Endodermal cell (in vitro differentiated cells): ENCODE measurements at regions not wholly inside any gene's neighbourhood (a gene's known extent, or its start where the extent isn't known, plus 50 kb on each side); places are given as distances from the start of the nearest gene placed in this dataset.

ENCODE experiments used
- DNase-seq: peaks from one replicate; pipeline ENCODE4 v3.0.0-alpha.2; 2017
- H3K27ac ChIP-seq: 2 replicates; pipeline ENCODE4 v1.5.1; 2013; ENCODE audit warnings: mild to moderate bottlenecking, low read depth, low read length, moderate library complexity
- H3K27me3 ChIP-seq: 2 replicates; pipeline ENCODE4 v1.6.1; 2013; ENCODE audit warnings: mild to moderate bottlenecking, low read length, moderate library complexity; ENCODE audit not compliant: insufficient read depth, control insufficient read depth, poor library complexity, severe bottlenecking
- H3K36me3 ChIP-seq: 2 replicates; pipeline ENCODE4 v1.7.0; 2013; ENCODE audit warnings: mild to moderate bottlenecking, low read length, moderate library complexity; ENCODE audit not compliant: control insufficient read depth, insufficient read depth
- H3K4me1 ChIP-seq: one replicate; pipeline ENCODE4 v1.7.0; 2013; ENCODE audit warnings: low read length; ENCODE audit not compliant: control insufficient read depth, insufficient read depth
- H3K4me3 ChIP-seq: 2 replicates; pipeline ENCODE4 v1.5.1; 2013; ENCODE audit warnings: mild to moderate bottlenecking, low read length, moderate library complexity
- H3K9ac ChIP-seq: 2 replicates; pipeline ENCODE4 v1.6.1; 2013; ENCODE audit warnings: mild to moderate bottlenecking, low read length, moderate library complexity; ENCODE audit not compliant: poor library complexity, severe bottlenecking; ENCODE audit errors: extremely low read depth
- H3K9me3 ChIP-seq: 2 replicates; pipeline ENCODE4 v1.6.1; 2013; ENCODE audit warnings: mild to moderate bottlenecking, low read length, moderate library complexity; ENCODE audit not compliant: control insufficient read depth
- H3K27ac Mint-ChIP-seq: 2 replicates; pipeline ENCODE4 v1.8.0; 2020; ENCODE audit warnings: mixed read lengths
- H3K27me3 Mint-ChIP-seq: 2 replicates; pipeline ENCODE4 v1.8.0; 2021; ENCODE audit warnings: mild to moderate bottlenecking, mixed read lengths; ENCODE audit not compliant: insufficient read depth
- H3K36me3 Mint-ChIP-seq: 2 replicates; pipeline ENCODE4 v1.8.0; 2020; ENCODE audit warnings: low read depth, mixed read lengths
- H3K4me1 Mint-ChIP-seq: 2 replicates; pipeline ENCODE4 v1.8.0; 2020; ENCODE audit warnings: mixed read lengths
- H3K4me3 Mint-ChIP-seq: 2 replicates; pipeline ENCODE4 v1.8.0; 2020; ENCODE audit warnings: mild to moderate bottlenecking, moderate library complexity, mixed read lengths
- H3K9me3 Mint-ChIP-seq: 2 replicates; pipeline ENCODE4 v1.8.0; 2020; ENCODE audit warnings: mild to moderate bottlenecking, mixed read lengths
- CTCF ChIP-seq: fragments of 200-600 bp; sonication (generic); conservative IDR thresholded peaks from 2 replicates; pipeline ENCODE4 v1.5.0; 2021; ENCODE audit warnings: antibody characterized with exemption, mild to moderate bottlenecking
- WGBS, 2 experiments: methylation state at CpG; one replicate each; pipeline versions ENCODE4 v1.1.5 to v1.1.7; 2013; ENCODE audit warnings: missing lambda C conversion rate in 2 of 2, mixed read lengths in 1 of 2; ENCODE audit not compliant: insufficient coverage in 1 of 2, insufficient read length in 1 of 2; 5-methylcytosine and 5-hydroxymethylcytosine counted together

DNA sequence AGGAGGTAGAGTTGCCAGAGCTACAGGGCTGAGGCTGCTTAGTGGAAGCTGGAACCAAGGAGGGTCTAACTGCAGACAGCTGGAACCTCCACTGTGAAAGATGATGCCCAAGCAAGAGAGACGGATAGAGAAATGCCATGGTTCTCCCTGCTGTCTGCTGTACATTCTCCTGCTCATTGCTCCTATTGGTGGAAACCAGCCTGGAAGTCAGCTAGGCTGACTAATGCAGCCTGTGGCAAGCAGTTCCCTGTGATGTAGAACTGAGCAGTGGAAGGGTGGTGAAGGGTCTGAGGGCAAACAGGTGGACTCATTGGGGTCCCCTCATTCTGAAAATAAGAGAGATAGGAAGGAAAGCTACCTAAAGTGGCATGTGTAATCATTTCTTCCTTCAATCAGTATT is 563.6 kb downstream of the SLC4A3 start:
- no peak overlapping the region for H3K27ac Mint-ChIP-seq
- no peak overlapping the region for H3K9ac ChIP-seq
- no peaks in the 10 kb centered on the region for H3K27me3 ChIP-seq
- TF ChIP-seq CTCF, result no peak
- no peaks in the 10 kb centered on the region for H3K36me3 ChIP-seq
- no peaks in the 10 kb centered on the region for H3K4me1 ChIP-seq
- peaks cover 24% of the 10 kb centered on the region for H3K9me3 Mint-ChIP-seq
- no peak overlapping the region for H3K27ac ChIP-seq
- H3K36me3 Mint-ChIP-seq, result no peaks in the 10 kb centered on the region
- DNase-seq, result no peak
- H3K27me3 Mint-ChIP-seq, result no peaks in the 10 kb centered on the region
- no peak overlapping the region for H3K4me3 ChIP-seq
- peaks cover 5% of the 10 kb centered on the region for H3K9me3 ChIP-seq
- no peak overlapping the region for H3K4me3 Mint-ChIP-seq
- H3K4me1 Mint-ChIP-seq, result peaks cover 8% of the 10 kb centered on the region
- WGBS, 2 experiments, result 36 to 80% methylated on average over 1 of the region's 1 CpG

DNA sequence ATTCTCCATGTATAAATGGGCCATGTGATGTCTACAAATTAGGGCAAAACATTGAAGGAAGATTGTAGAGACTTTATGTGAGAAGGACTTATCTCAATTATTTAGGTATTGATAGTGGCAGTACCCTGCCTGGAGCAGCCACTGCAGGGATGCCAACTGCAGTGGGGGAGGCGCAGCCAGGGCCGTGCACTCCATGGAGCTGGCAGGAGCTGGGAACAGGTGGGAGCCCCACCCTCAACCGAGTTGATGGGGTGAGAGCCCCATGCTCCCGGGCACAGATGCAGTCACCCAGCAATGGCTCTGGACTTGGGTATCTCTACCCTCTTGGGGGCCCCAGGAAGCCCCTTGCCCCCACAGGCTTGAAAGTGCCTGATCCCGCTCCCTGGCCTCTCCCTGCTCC is 564.3 kb downstream of the SLC4A3 start:
- H3K9me3 Mint-ChIP-seq, result peaks cover 24% of the 10 kb centered on the region
- Histone ChIP-seq H3K27ac (no peak overlapping the region), H3K4me3 (no peak overlapping the region), H3K27me3 (no peaks in the 10 kb centered on the region), H3K9me3 (peaks cover 5% of the 10 kb centered on the region), H3K4me1 (no peaks in the 10 kb centered on the region), H3K9ac (no peak overlapping the region), H3K36me3 (no peaks in the 10 kb centered on the region)
- no peak overlapping the region for H3K27ac Mint-ChIP-seq
- no peaks in the 10 kb centered on the region for H3K27me3 Mint-ChIP-seq
- no peaks in the 10 kb centered on the region for H3K36me3 Mint-ChIP-seq
- TF ChIP-seq CTCF, result no peak
- no peak for DNase-seq
- WGBS, 2 experiments, result 92 to 93% methylated on average over 3 to 5 of the region's 5 CpGs
- peaks cover 8% of the 10 kb centered on the region for H3K4me1 Mint-ChIP-seq
- no peak overlapping the region for H3K4me3 Mint-ChIP-seq

GRCh38 chr2:220192994-220193753 is 565.7 kb downstream of the SLC4A3 start:
- Histone ChIP-seq H3K27me3 (no peaks in the 10 kb centered on the region), H3K36me3 (no peaks in the 10 kb centered on the region), H3K4me3 (no peak overlapping the region), H3K9me3 (peaks cover 5% of the 10 kb centered on the region), H3K4me1 (no peaks in the 10 kb centered on the region), H3K27ac (no peak overlapping the region), H3K9ac (no peak overlapping the region)
- DNase-seq, result no peak
- TF ChIP-seq CTCF, result peak; percentile 32
- no peaks in the 10 kb centered on the region for H3K36me3 Mint-ChIP-seq
- H3K4me1 Mint-ChIP-seq, result peaks cover 4% of the 10 kb centered on the region
- no peaks in the 10 kb centered on the region for H3K27me3 Mint-ChIP-seq
- 67 to 94% methylated on average over 1 to 6 of the region's 6 CpGs for WGBS, 2 experiments
- no peak overlapping the region for H3K27ac Mint-ChIP-seq
- no peak overlapping the region for H3K4me3 Mint-ChIP-seq
- H3K9me3 Mint-ChIP-seq, result peaks cover 27% of the 10 kb centered on the region
